ENCODE measurements at regions not wholly inside any gene's neighbourhood (a gene's known extent, or its start where the extent isn't known, plus 50 kb on each side); places are given as distances from the start of the nearest gene placed in this dataset.

GRCh38 chr10:43965918-43966570 lies 317.4 kb upstream of the ZNF32 start:
- Mint-ChIP-seq H3K9me3 (no peaks in the 10 kb centered on the region), H3K4me3 (no peak overlapping the region), H3K4me1 (ENCODE audit: low read depth) (peaks cover 8% of the 10 kb centered on the region), H3K36me3 (ENCODE audit: low read depth) (no peaks in the 10 kb centered on the region), H3K27ac (no peak overlapping the region), H3K27me3 (peaks cover 28% of the 10 kb centered on the region)
- DNase-seq, result no peak

GRCh38 chr10:43965033-43965917 lies 316.6 kb upstream of the ZNF32 start:
- H3K36me3 Mint-ChIP-seq (ENCODE audit: low read depth), result no peaks in the 10 kb centered on the region
- no peak overlapping the region for H3K4me3 Mint-ChIP-seq
- DNase-seq, result no peak
- no peak overlapping the region for H3K27ac Mint-ChIP-seq
- H3K27me3 Mint-ChIP-seq, result peaks cover 28% of the 10 kb centered on the region
- no peaks in the 10 kb centered on the region for H3K9me3 Mint-ChIP-seq
- H3K4me1 Mint-ChIP-seq (ENCODE audit: low read depth), result peaks cover 8% of the 10 kb centered on the region

- peaks cover 8% of the 10 kb centered on the region for H3K4me1 Mint-ChIP-seq (ENCODE audit: low read depth)
- H3K4me3 Mint-ChIP-seq, result no peak overlapping the region
- H3K9me3 Mint-ChIP-seq, result no peaks in the 10 kb centered on the region
- no peak overlapping the region for H3K27ac Mint-ChIP-seq
- no peaks in the 10 kb centered on the region for H3K36me3 Mint-ChIP-seq (ENCODE audit: low read depth)
- peaks cover 28% of the 10 kb centered on the region for H3K27me3 Mint-ChIP-seq
- no peak for DNase-seq
Observed at GRCh38 chr10:43964486-43964885, 315.8 kb upstream of the ZNF32 start.

- H3K27me3 Mint-ChIP-seq, result peaks cover 24% of the 10 kb centered on the region
- H3K27ac Mint-ChIP-seq, result no peak overlapping the region
- peaks cover 8% of the 10 kb centered on the region for H3K4me1 Mint-ChIP-seq (ENCODE audit: low read depth)
- H3K9me3 Mint-ChIP-seq, result no peaks in the 10 kb centered on the region
- no peak overlapping the region for H3K4me3 Mint-ChIP-seq
- H3K36me3 Mint-ChIP-seq (ENCODE audit: low read depth), result no peaks in the 10 kb centered on the region
- DNase-seq, result no peak
Observed at GRCh38 chr10:43963793-43964425, 315.2 kb upstream of the ZNF32 start.

- Mint-ChIP-seq H3K27ac (no peak overlapping the region), H3K4me3 (no peak overlapping the region), H3K36me3 (ENCODE audit: low read depth) (no peaks in the 10 kb centered on the region), H3K27me3 (peaks cover 24% of the 10 kb centered on the region), H3K9me3 (no peaks in the 10 kb centered on the region), H3K4me1 (ENCODE audit: low read depth) (peaks cover 8% of the 10 kb centered on the region)
- no peak for DNase-seq
Observed at GRCh38 chr10:43963379-43963778, 314.7 kb upstream of the ZNF32 start.

- Mint-ChIP-seq H3K9me3 (no peaks in the 10 kb centered on the region), H3K4me3 (no peak overlapping the region), H3K27me3 (peaks cover 24% of the 10 kb centered on the region), H3K4me1 (ENCODE audit: low read depth) (peaks cover 8% of the 10 kb centered on the region), H3K36me3 (ENCODE audit: low read depth) (no peaks in the 10 kb centered on the region), H3K27ac (no peak overlapping the region)
- DNase-seq, result no peak
Observed at GRCh38 chr10:43962346-43963191, 313.9 kb upstream of the ZNF32 start.

GRCh38 chr10:43961523-43962345 lies 313.1 kb upstream of the ZNF32 start:
- H3K27ac Mint-ChIP-seq, result no peak overlapping the region
- peaks cover 8% of the 10 kb centered on the region for H3K4me1 Mint-ChIP-seq (ENCODE audit: low read depth)
- peaks cover 25% of the 10 kb centered on the region for H3K27me3 Mint-ChIP-seq
- no peaks in the 10 kb centered on the region for H3K9me3 Mint-ChIP-seq
- DNase-seq, result no peak
- H3K36me3 Mint-ChIP-seq (ENCODE audit: low read depth), result no peaks in the 10 kb centered on the region
- no peak overlapping the region for H3K4me3 Mint-ChIP-seq

GRCh38 chr10:43960981-43961380 lies 312.3 kb upstream of the ZNF32 start:
- Mint-ChIP-seq H3K4me3 (no peak overlapping the region), H3K9me3 (no peaks in the 10 kb centered on the region), H3K4me1 (ENCODE audit: low read depth) (peaks cover 8% of the 10 kb centered on the region), H3K36me3 (ENCODE audit: low read depth) (no peaks in the 10 kb centered on the region), H3K27me3 (peaks cover 30% of the 10 kb centered on the region), H3K27ac (no peak overlapping the region)
- no peak for DNase-seq

GRCh38 chr10:43960477-43960876 lies 311.8 kb upstream of the ZNF32 start:
- DNase-seq, result no peak
- Mint-ChIP-seq H3K4me3 (no peak overlapping the region), H3K27me3 (peaks cover 28% of the 10 kb centered on the region), H3K9me3 (no peaks in the 10 kb centered on the region), H3K27ac (no peak overlapping the region), H3K36me3 (ENCODE audit: low read depth) (no peaks in the 10 kb centered on the region), H3K4me1 (ENCODE audit: low read depth) (peaks cover 6% of the 10 kb centered on the region)

GRCh38 chr10:43960135-43960415 lies 311.4 kb upstream of the ZNF32 start:
- H3K27me3 Mint-ChIP-seq, result peaks cover 27% of the 10 kb centered on the region
- H3K27ac Mint-ChIP-seq, result no peak overlapping the region
- H3K9me3 Mint-ChIP-seq, result no peaks in the 10 kb centered on the region
- H3K36me3 Mint-ChIP-seq (ENCODE audit: low read depth), result no peaks in the 10 kb centered on the region
- peaks cover 2% of the 10 kb centered on the region for H3K4me1 Mint-ChIP-seq (ENCODE audit: low read depth)
- no peak overlapping the region for H3K4me3 Mint-ChIP-seq
- no peak for DNase-seq

- no peaks in the 10 kb centered on the region for H3K9me3 Mint-ChIP-seq
- H3K4me3 Mint-ChIP-seq, result no peak overlapping the region
Observed at GRCh38 chr10:43959364-43960134, 310.9 kb upstream of the ZNF32 start.

GRCh38 chr10:43958964-43959363 lies 310.3 kb upstream of the ZNF32 start:
- no peaks in the 10 kb centered on the region for H3K36me3 Mint-ChIP-seq (ENCODE audit: low read depth)
- no peaks in the 10 kb centered on the region for H3K4me1 Mint-ChIP-seq (ENCODE audit: low read depth)
- no peak for DNase-seq
- H3K27ac Mint-ChIP-seq, result no peak overlapping the region
- H3K9me3 Mint-ChIP-seq, result no peaks in the 10 kb centered on the region
- H3K27me3 Mint-ChIP-seq, result peaks cover 26% of the 10 kb centered on the region
- H3K4me3 Mint-ChIP-seq, result no peak overlapping the region

More at GRCh38 chr10:43959364-43960134, 310.9 kb upstream of the ZNF32 start:
- Mint-ChIP-seq H3K27me3 (peaks cover 26% of the 10 kb centered on the region), H3K36me3 (ENCODE audit: low read depth) (no peaks in the 10 kb centered on the region), H3K27ac (no peak overlapping the region), H3K4me1 (ENCODE audit: low read depth) (peaks cover 2% of the 10 kb centered on the region)
- DNase-seq, result no peak

- Mint-ChIP-seq H3K36me3 (ENCODE audit: low read depth) (no peaks in the 10 kb centered on the region), H3K4me3 (no peak overlapping the region), H3K9me3 (no peaks in the 10 kb centered on the region), H3K27me3 (peaks cover 33% of the 10 kb centered on the region), H3K27ac (no peak overlapping the region), H3K4me1 (ENCODE audit: low read depth) (no peaks in the 10 kb centered on the region)
- DNase-seq, result no peak
Observed at GRCh38 chr10:43958071-43958432, 309.4 kb upstream of the ZNF32 start.
